ENCODE measurements at regions not wholly inside any gene's neighbourhood (a gene's known extent, or its start where the extent isn't known, plus 50 kb on each side); places are given as distances from the start of the nearest gene placed in this dataset.

- Histone ChIP-seq H3K27me3 (ENCODE audit: insufficient read depth) (no peaks in the 10 kb centered on the region), H3K9ac (no peak overlapping the region), H3K4me3 (ENCODE audit: low read depth in 2 of 2, low read length in 1 of 2) (no peak overlapping the region), H3F3A (replicated peaks; ENCODE audit: insufficient read depth) (no peaks in the 10 kb centered on the region), H2AFZ (ENCODE audit: low read depth) (no peak overlapping the region), H3K36me3 (replicated peaks in 1 of 2; ENCODE audit: control insufficient read depth in 1 of 2, insufficient read depth in 2 of 2, low read length in 1 of 2) (no peaks in the 10 kb centered on the region), H3K4me1 (ENCODE audit: control insufficient read depth in 1 of 2, insufficient read depth in 2 of 2, low read depth in 1 of 2, low read length in 1 of 2) (peaks cover 0 to 9% of the 10 kb centered on the region in 2 experiments; a peak in 2 of 4 replicates), H3K27ac (ENCODE audit: low read depth in 2 of 2, low read length in 1 of 2) (peak overlapping the region; percentile 25 to 76; a peak in 3 of 4 replicates), H3K9me2 (no peaks in the 10 kb centered on the region; the same call in 1 of the 2 replicates), H3K79me2 (ENCODE audit: insufficient read depth) (no peaks in the 10 kb centered on the region), H4K20me1 (ENCODE audit: insufficient read depth) (no peaks in the 10 kb centered on the region), H3K4me2 (no peak overlapping the region), H3K9me3 (no peaks in the 10 kb centered on the region)
- ChIA-PET CTCF (interaction anchor here (1.6 kb wide), 1 partner anchor 12 kb away, joined by 3 read pairs; no protein-coding TSS in a partner anchor), POLR2A (no interaction called here)
- no peak for DNase-seq
- 73% methylated on average over 1 of the region's 1 CpG for WGBS (ENCODE audit: low lambda C conversion rate)
- TF ChIP-seq TCF12 (IDR thresholded peaks at IDR 0.05) (peak; percentile 52), JUND (IDR thresholded peaks at IDR 0.05) (no peak), FOXM1 (IDR thresholded peaks at IDR 0.05; ENCODE audit: low read depth) (no peak), ELF1 (IDR thresholded peaks at IDR 0.05) (no peak), EP300 (IDR thresholded peaks at IDR 0.05; ENCODE audit: borderline replicate concordance in 1 of 2, low read depth in 1 of 2, low read length in 1 of 2) (no peak)
Observed at GRCh38 chr4:123843137-123843536, 446.5 kb downstream of the SPRY1 start.

DNA sequence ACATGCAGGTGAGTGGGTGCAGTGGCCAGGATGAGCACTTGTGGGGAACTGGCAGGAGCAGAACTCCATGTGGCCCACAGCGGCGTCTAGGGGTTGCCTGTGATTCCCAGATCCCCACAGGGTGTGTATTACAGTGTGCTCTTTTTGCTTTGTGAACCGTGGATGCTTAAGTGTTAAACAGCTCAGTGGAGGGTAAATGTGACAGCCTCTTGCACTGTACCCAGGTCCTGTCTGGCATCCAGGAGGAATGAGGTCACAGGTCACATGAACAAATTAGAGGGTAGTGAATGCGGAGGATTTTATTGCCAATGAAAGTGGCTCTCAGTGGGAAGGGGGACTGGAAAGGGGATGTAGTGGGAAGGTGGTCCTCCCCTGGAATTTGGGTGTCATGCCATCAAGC lies 447.8 kb downstream of the SPRY1 start:
- no peak for DNase-seq
- Histone ChIP-seq H3K9me2 (no peaks in the 10 kb centered on the region; the same call in 1 of the 2 replicates), H3K79me2 (ENCODE audit: insufficient read depth) (no peaks in the 10 kb centered on the region), H3K9me3 (no peaks in the 10 kb centered on the region), H4K20me1 (ENCODE audit: insufficient read depth) (no peaks in the 10 kb centered on the region), H2AFZ (ENCODE audit: low read depth) (no peak overlapping the region), H3K36me3 (replicated peaks in 1 of 2; ENCODE audit: control insufficient read depth in 1 of 2, insufficient read depth in 2 of 2, low read length in 1 of 2) (no peaks in the 10 kb centered on the region), H3K4me1 (ENCODE audit: control insufficient read depth in 1 of 2, insufficient read depth in 2 of 2, low read depth in 1 of 2, low read length in 1 of 2) (no peaks in the 10 kb centered on the region; a peak in 2 of 4 replicates), H3K27me3 (ENCODE audit: insufficient read depth) (no peaks in the 10 kb centered on the region), H3K27ac (ENCODE audit: low read depth in 2 of 2, low read length in 1 of 2) (no peak overlapping the region), H3K4me3 (ENCODE audit: low read depth in 2 of 2, low read length in 1 of 2) (no peak overlapping the region), H3K4me2 (no peak overlapping the region), H3F3A (replicated peaks; ENCODE audit: insufficient read depth) (no peaks in the 10 kb centered on the region), H3K9ac (no peak overlapping the region)
- ChIA-PET CTCF (interaction anchor here (0.9 kb wide), 1 partner anchor 38 kb away, joined by 3 read pairs; no protein-coding TSS in a partner anchor), POLR2A (no interaction called here)
- no peak for TF ChIP-seq PBX3 (IDR thresholded peaks at IDR 0.05)
- TF ChIP-seq IRF3 (IDR thresholded peaks at IDR 0.05; ENCODE audit: low read depth, low read length): no peak
- TF ChIP-seq, protein P1, sequence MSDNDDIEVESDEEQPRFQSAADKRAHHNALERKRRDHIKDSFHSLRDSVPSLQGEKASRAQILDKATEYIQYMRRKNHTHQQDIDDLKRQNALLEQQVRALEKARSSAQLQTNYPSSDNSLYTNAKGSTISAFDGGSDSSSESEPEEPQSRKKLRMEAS (IDR thresholded peaks at IDR 0.05; ENCODE audit: low read depth): no peak
- TF ChIP-seq, protein P2, sequence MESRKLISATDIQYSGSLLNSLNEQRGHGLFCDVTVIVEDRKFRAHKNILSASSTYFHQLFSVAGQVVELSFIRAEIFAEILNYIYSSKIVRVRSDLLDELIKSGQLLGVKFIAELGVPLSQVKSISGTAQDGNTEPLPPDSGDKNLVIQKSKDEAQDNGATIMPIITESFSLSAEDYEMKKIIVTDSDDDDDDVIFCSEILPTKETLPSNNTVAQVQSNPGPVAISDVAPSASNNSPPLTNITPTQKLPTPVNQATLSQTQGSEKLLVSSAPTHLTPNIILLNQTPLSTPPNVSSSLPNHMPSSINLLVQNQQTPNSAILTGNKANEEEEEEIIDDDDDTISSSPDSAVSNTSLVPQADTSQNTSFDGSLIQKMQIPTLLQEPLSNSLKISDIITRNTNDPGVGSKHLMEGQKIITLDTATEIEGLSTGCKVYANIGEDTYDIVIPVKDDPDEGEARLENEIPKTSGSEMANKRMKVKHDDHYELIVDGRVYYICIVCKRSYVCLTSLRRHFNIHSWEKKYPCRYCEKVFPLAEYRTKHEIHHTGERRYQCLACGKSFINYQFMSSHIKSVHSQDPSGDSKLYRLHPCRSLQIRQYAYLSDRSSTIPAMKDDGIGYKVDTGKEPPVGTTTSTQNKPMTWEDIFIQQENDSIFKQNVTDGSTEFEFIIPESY (IDR thresholded peaks at IDR 0.05; ENCODE audit: borderline replicate concordance, low read depth): no peak
- TF ChIP-seq REST (IDR thresholded peaks at IDR 0.05; ENCODE audit: low read depth, low read length): no peak
- TF ChIP-seq SIN3A (IDR thresholded peaks at IDR 0.05; ENCODE audit: borderline replicate concordance, low read depth, low read length): no peak
- no peak for TF ChIP-seq EZH2phosphoT487 (IDR thresholded peaks at IDR 0.05; ENCODE audit: borderline replicate concordance, low read depth)
- TF ChIP-seq POLR2AphosphoS5 (IDR thresholded peaks at IDR 0.05; ENCODE audit: low read depth, low read length): no peak
- TF ChIP-seq MXI1 (IDR thresholded peaks at IDR 0.05; ENCODE audit: low read depth, low read length): no peak
- no peak for TF ChIP-seq ELF1 (IDR thresholded peaks at IDR 0.05)
- no peak for TF ChIP-seq USF1 (IDR thresholded peaks at IDR 0.05; ENCODE audit: borderline replicate concordance, low read depth)
- TF ChIP-seq, protein P3, sequence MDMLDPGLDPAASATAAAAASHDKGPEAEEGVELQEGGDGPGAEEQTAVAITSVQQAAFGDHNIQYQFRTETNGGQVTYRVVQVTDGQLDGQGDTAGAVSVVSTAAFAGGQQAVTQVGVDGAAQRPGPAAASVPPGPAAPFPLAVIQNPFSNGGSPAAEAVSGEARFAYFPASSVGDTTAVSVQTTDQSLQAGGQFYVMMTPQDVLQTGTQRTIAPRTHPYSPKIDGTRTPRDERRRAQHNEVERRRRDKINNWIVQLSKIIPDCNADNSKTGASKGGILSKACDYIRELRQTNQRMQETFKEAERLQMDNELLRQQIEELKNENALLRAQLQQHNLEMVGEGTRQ (IDR thresholded peaks at IDR 0.05; ENCODE audit: borderline replicate concordance, low read depth, low read length): no peak
- 98% methylated on average over 4 of the region's 4 CpGs for WGBS (ENCODE audit: low lambda C conversion rate)

All from SK-N-SH (cell line).